ENCODE measurements at regions not wholly inside any gene's neighbourhood (a gene's known extent, or its start where the extent isn't known, plus 50 kb on each side); places are given as distances from the start of the nearest gene placed in this dataset.

GRCh38 chr21:32185726-32186125 is 93.1 kb downstream of the MIS18A start (continued):
- TF ChIP-seq, protein P1, sequence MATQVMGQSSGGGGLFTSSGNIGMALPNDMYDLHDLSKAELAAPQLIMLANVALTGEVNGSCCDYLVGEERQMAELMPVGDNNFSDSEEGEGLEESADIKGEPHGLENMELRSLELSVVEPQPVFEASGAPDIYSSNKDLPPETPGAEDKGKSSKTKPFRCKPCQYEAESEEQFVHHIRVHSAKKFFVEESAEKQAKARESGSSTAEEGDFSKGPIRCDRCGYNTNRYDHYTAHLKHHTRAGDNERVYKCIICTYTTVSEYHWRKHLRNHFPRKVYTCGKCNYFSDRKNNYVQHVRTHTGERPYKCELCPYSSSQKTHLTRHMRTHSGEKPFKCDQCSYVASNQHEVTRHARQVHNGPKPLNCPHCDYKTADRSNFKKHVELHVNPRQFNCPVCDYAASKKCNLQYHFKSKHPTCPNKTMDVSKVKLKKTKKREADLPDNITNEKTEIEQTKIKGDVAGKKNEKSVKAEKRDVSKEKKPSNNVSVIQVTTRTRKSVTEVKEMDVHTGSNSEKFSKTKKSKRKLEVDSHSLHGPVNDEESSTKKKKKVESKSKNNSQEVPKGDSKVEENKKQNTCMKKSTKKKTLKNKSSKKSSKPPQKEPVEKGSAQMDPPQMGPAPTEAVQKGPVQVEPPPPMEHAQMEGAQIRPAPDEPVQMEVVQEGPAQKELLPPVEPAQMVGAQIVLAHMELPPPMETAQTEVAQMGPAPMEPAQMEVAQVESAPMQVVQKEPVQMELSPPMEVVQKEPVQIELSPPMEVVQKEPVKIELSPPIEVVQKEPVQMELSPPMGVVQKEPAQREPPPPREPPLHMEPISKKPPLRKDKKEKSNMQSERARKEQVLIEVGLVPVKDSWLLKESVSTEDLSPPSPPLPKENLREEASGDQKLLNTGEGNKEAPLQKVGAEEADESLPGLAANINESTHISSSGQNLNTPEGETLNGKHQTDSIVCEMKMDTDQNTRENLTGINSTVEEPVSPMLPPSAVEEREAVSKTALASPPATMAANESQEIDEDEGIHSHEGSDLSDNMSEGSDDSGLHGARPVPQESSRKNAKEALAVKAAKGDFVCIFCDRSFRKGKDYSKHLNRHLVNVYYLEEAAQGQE (IDR thresholded peaks at IDR 0.05; ENCODE audit: unreplicated experiment): no peak

DNA sequence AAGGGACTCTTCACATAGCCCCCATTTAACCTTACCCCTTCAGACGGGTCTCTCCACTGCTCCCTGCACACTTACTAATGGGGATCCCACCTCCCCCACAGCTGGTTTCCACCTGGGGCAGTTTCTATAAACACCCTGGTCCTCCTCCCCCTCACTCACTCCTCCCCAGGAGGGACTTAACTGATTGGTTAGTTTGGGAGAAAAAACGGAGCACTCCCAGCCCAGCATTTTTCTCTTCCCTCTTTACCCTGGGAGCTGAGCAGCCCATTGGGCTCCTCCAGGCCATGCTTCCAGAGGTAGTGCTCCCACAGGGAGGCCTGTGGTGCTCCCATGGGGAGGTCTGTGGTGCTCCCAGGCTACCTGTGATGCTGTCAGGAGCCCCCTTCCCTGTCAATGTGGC is 93.7 kb downstream of the MIS18A start:
- no peak overlapping the region for H3K27ac ChIP-seq (ENCODE audit: low read depth)
- H3K79me2 ChIP-seq (replicated peaks; ENCODE audit: insufficient read depth): no peaks in the 10 kb centered on the region
- no peaks in the 10 kb centered on the region for H3K36me3 ChIP-seq (ENCODE audit: insufficient read depth)
- no peaks in the 10 kb centered on the region for H3F3A ChIP-seq (replicated peaks; ENCODE audit: low read depth)
- Mint-ChIP-seq H3K27ac (no peak overlapping the region), H3K36me3 (ENCODE audit: low read depth) (no peaks in the 10 kb centered on the region), H3K9me3 (no peaks in the 10 kb centered on the region; the same call in 2 of the 3 replicates), H3K4me1 (peaks cover 15% of the 10 kb centered on the region), H3K27me3 (ENCODE audit: insufficient read depth, low read depth, poor library complexity) (peaks cover 6% of the 10 kb centered on the region), H3K4me3 (no peak overlapping the region)
- H3K4me2 ChIP-seq: no peak overlapping the region
- no peaks in the 10 kb centered on the region for H3K4me1 ChIP-seq (ENCODE audit: insufficient read depth)
- H3K9me2 ChIP-seq (ENCODE audit: insufficient read depth): 0 out of 2 replicates have a peak, but pooled peaks cover 3% of the 10 kb centered on the region
- no peak overlapping the region for H2AFZ ChIP-seq
- ATAC-seq (no peak), DNase-seq (ENCODE audit: low spot score) (no peak)
- H3K4me3 ChIP-seq: no peak overlapping the region
- H4K20me1 ChIP-seq (replicated peaks; ENCODE audit: insufficient read depth): no peaks in the 10 kb centered on the region
- H3K27me3 ChIP-seq (ENCODE audit: insufficient read depth): no peaks in the 10 kb centered on the region
- TF ChIP-seq STAT1 (IDR thresholded peaks at IDR 0.05; ENCODE audit: unreplicated experiment) (no peak), ZNF331 (CRISPR knock-in tag; IDR thresholded peaks at IDR 0.05; ENCODE audit: low read depth) (no peak), ZNF114 (CRISPR knock-in tag; IDR thresholded peaks at IDR 0.05) (no peak), CREB1 (CRISPR knock-in tag; IDR thresholded peaks at IDR 0.05; ENCODE audit: low read depth) (no peak), NANOG (IDR thresholded peaks at IDR 0.05; ENCODE audit: borderline replicate concordance) (no peak), CTCF (conservative IDR thresholded peaks at IDR 0.05; ENCODE audit: low read depth in 2 of 2) (no peak), ETS1 (IDR thresholded peaks at IDR 0.05) (no peak), EZH2phosphoT487 (IDR thresholded peaks at IDR 0.05; ENCODE audit: unreplicated experiment) (no peak), JUNB (IDR thresholded peaks at IDR 0.05; ENCODE audit: unreplicated experiment) (no peak)
- TF ChIP-seq, protein P1 (IDR thresholded peaks at IDR 0.05; ENCODE audit: unreplicated experiment): no peak
